Activated CD4-positive, CD25-positive, alpha-beta regulatory T cell (primary cell): ENCODE measurements at regions not wholly inside any gene's neighbourhood (a gene's known extent, or its start where the extent isn't known, plus 50 kb on each side); places are given as distances from the start of the nearest gene placed in this dataset.
"Not testable (repeated sequence)": the region's sequence is repeated elsewhere in the genome, so short reads cannot be mapped to it uniquely, and the experiment has no call there.

Source experiments
- DNase-seq, 4 experiments: peaks; one replicate each; lab custom pipeline; 2025; lab: John Stamatoyannopoulos, UW

DNA sequence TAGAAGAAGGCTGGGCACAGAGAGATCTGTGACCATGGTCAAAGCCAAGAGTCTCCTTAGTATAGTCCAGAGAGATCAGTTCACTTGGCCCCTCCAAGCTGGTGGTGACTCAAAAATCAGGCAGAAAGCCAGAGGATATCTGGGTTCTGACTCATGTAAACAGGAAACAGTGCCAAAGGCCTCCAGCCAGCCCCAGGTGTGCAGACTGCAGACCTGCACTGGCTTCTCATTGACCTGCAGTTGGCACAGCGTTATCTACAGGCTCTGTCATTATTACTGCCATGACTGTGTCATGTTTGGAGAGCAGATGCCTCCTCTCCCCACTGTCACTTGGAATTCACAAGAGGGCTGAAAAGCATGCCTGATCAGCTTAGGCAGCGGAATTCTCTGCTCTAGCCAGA, 295.7 kb upstream of the PRKD1 start:
- DNase-seq = no peak

DNA sequence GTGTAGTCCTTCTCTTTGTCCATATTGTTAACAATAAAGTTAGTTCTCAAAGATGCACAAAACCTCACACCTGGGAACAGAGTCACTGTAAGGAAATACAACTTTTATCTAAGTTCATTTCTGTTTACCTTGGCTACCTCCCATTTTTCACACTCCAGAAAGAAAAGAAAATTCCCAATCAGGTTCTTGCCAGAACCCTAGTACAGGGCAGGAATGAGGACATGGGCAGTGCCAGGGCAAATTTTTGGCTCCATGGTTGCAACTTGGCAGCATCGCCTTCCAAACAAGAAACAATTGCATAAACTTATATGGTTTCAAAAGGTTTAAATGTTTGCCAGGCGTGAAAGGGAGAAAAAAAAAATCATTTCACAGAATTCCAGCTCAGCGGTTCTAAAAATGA, 296.3 kb upstream of the PRKD1 start:
- DNase-seq = no peak

DNA sequence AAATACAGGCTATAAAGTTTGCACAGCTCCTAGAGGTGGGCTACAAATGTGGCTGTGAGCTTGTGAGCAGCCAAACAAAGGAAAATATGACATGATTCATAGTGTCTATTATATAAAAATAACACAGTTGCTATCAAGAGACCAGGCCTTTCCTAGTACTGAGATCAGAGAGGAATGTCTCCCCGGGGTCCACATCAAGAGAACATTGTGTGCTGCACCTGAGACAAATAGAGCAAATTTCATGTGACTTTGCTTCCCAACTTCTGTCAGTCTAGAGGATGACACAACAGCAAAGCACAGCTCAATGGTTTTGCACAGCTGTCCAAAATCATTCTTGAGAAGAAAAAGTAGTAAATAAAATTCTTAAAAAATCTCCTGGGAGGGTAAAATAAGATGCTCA, 297.5 kb upstream of the PRKD1 start:
- DNase-seq = no peak

DNA sequence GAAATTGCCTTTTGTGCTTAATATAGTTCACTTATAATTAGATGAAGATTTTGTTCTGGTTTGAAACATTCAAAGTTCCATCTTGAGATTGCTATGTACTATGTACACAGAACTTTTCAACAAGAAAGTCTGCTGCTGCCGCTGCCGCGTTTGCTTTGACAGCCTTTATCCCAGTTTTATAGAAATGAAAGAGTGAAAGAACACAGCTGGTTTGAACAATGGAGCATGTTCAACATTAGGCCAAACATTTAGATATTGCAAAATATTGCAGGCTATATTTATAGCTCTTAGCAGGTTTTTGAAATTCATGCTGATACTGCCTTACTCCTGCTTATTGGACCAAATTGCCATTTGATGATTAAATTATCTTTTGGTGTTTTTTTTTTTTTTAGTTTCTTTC, 299.8 kb upstream of the PRKD1 start:
- DNase-seq = no peak

DNA sequence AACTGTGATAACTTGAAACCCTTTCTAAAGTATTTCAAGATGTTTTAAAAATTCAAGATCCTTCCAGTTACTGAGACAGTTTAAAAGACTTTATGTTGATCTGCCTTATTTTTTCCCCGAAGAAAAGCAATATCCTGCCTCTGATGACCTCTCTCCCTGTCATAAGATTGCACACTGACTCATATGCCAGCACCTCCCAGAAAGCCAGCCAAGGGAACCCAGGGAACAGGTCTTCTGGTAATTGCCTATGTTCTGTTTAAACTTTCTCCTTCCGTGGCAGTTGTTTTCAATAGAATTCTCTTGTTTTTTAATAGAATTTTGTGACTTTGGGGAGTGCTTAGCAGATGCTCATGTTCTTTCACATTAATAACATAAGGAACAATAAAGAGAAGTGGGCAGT, 300.2 kb upstream of the PRKD1 start:
- DNase-seq = no peak

DNA sequence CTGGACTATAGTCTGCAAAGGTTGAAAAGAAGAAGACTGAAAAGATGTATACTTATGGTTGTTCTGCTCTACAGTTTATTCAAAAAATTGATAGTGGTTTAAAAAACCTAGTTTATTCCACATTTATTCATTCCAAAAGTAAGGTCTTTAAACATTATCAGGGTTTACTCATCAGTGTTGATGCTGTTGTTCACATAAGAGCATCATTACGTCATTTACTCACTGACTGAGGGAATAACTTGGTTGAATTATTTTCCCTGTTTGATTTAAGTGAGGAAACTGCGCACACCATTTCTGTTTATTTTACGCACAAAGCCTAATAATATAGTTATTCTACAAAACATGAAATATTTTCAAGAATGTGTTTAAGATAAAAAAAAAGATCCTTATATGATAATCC, 303.1 kb upstream of the PRKD1 start:
- no peak for DNase-seq

DNA sequence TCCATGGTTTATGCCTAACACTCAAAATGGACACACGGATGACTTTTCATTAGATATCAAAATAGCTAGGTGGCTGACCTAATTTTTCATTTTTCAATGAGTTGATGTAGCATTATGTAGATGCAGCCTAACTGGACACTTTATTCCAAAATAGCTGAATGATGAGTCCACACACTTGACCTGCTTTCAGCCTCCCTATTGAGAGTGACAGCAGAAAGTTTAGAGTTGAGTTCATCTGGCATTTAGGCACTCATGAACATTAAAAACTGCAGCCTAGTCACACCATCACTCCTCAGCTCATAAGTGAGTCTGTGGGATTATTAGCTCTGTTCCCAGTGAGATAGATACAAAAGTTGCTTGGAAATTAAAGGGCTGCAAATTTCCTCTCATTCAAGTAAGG, 307.3 kb upstream of the PRKD1 start:
- DNase-seq = no peak

DNA sequence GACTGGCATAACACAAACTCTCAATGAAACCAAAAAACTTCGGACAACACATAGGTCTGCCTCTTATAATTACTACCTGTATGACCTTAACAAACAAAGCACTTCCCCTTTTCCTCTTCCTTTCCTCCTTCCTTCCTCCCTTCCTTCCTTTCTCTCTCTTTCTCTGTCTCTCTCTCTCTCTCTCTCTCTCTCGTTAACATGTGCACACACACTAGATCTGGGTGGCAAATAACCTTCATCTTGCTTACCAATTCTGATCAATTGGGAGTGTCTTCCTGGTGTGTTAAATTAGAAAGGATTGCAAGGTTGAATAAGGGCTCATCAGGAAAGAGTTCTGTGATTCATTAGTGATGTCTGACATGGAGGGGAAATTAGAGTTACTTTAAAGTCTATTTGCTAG, 307.8 kb upstream of the PRKD1 start:
- DNase-seq = no peak

DNA sequence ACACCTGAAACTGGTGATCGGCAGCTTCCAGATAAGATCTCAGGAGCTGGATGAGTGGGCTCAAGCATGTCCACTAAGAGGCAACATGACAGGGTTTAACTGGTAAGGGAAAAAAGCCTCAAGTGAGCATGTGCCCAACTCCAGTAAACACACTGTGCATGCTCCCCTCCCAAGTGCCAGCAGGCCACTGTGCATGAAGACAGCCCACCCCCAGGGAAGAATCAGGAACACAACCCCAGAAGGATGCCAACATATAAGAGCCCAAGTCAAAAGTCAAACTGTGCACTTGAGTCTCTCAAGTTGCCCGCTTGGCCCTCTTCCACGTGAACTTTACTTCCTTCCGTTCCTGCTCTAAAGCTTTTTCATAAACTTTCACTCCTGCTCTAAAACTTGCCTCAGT, 311.3 kb upstream of the PRKD1 start:
- DNase-seq = no peak

DNA sequence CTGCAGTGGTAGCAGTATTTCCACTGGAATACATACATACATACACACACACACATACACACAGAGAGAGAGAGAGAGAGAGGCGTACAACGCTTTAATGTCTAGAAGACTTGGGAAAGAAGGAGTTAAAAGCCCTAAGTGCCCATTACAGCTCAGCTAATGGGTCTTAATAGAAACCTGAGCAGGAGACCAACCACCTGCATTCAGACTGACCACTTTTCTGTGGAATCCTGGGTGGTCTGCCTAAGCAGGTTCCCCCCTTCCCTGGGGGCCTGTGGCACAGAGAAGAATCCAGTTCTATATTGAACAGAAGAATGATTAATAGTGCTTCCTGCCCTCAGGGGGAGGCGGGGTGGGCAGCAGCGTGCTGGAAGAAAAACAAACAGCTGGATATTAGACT, 312.4 kb upstream of the PRKD1 start:
- DNase-seq = no peak

DNA sequence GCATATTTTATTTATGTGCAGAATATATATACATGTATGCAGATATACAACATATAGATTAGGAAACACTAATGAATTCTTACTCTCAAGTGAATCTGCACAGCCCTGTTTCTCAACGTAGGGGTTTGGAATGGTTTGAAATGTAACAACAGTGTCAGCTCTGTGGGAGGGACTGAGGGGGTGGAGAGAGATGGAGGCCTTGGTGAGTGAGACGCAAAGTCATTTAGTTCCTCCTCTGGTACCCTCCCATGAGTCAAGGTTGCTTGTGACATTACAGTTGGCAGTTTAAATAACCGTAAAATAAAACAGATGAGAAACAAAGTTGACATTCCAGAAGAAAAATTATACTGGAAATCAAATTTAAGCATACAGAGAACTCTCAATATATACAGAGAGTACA, 313.0 kb upstream of the PRKD1 start:
- no peak for DNase-seq

DNA sequence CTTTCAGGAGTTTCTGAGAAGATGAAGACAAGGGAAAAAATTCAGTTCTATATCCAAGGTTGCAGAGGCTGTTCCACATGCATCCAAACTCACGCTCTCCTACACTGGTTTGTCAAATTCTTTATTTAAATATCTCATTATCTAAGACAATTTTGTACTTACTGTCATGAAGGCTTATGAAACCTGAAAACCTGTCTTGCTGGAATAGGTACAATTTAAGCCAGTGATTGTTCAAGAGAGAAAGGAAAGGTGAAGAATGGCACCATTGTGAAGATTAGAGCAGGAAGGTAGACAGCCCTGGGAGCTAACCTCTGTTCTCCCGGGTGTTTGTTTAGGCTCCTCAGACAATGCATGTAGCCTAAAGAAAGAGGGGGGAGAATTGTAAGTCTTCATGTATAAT, 315.1 kb upstream of the PRKD1 start:
- DNase-seq = no peak

DNA sequence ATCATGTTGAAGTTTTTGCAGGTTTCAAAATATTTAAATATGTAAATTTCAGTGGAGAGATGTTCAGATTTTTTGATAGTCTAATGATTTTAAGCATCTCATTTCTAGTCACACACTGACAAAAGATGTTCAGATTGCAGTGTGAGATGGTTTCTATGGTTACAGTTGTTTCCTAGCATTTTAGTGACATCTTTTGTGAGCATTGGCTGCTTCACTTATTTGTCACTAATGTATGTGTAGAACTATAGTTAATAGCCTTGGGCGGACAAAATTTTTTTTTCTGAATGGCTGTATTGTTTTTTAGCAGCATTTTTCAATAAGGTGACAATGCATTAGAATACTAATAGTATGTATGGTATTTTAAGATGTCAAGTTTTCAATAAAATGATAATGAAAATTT, 315.6 kb upstream of the PRKD1 start:
- no peak for DNase-seq

DNA sequence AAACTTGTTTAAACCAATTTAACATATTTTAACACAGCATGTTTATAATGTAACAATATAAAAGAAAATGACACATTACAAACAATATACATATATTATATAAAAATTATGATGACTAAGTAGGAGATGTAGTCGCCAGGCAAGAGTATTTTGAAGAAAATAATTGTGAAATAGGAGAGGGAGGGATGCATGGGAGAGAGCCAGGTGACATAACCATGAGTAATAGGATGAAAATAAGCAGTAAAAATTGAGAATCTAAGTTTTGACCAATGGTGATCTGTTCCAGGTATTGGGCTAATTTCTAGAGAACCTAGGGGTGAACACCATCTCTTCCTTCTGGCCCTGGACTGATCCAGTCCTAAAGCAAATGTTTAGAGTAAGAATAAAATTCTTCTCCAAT, 315.2 kb upstream of the G2E3 start:
- DNase-seq = no peak

DNA sequence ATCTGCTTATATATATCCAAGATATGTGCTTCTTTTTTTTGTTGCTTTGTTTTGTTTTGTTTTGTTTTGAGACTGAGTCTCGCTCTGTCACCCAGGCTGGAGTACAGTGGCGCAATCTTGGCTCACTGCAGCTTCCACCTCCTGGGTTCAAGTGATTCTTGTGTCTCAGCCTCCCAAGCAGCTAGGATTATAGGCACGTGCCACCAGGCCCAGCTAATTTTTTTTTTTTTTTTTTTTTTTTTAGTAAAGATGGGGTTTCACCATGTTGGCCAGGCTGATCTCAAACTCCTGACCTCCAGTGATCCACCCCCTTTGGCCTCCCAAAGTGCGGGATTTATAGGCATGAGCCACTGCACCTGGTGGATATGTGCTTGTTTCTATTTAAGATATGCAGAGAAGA, 314.6 kb upstream of the G2E3 start:
- DNase-seq = not testable (repeated sequence)

DNA sequence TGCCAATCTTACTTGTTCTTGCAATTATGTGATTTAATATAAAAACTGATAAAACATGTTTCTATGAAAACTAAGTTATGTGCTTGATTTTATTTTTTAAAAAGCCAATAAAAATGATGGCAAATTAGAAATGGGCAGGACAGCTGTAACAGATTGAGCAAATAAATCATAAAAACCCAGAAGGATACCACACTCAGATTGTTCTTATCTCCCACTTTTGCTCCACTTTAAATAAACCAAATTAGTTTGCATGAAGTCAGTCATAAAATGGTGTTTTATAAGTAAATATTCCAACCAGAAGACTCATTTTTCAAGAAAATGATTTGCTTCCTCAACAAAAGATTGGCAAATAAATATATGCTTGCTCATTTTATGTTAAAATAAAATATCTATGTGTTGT, 307.9 kb upstream of the G2E3 start:
- DNase-seq = no peak

DNA sequence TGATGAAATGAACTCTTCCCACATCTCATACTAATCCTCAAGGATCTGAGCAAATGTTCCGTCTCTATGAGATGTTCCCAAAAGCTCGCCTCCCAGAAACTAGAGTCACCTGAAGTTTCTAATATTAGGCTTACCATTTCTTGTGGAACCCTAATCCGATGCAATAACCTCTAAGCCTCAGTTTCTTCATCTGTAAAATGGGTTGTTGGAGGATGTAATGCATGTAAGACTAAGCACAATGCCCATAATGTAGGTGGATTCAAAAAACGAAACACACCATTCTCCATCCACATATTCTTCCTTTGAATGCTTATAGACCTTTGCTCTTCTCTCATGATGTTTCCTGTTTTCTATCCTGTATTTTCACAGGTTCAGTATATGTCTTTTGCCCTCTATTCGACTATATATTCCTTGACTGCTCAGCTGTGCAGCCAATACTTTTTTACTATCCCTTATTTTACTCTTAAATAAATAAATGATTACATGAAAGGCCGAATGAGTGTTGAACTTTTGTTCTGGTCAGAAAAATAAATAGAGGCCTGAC, 307.3 kb upstream of the G2E3 start:
- DNase-seq = no peak

DNA sequence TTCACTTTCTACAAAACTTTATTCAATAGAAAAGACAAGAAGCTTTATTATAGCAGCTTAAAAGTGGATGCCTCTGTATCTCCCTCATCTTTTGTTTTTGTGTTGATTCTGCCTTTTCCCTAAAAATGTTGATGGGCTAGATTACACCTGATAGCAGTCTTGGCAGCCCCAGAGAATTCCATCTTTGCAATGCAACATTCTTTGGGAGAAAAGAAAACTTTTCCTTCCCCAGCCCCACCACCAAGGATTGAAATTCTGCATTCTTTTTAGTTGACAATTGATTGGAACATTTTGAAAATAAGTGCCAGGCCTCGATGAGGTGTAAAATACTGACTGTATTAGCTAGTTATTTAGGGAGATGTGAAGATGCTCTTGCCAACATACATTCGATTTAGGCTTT, 306.8 kb upstream of the G2E3 start:
- DNase-seq = no peak

DNA sequence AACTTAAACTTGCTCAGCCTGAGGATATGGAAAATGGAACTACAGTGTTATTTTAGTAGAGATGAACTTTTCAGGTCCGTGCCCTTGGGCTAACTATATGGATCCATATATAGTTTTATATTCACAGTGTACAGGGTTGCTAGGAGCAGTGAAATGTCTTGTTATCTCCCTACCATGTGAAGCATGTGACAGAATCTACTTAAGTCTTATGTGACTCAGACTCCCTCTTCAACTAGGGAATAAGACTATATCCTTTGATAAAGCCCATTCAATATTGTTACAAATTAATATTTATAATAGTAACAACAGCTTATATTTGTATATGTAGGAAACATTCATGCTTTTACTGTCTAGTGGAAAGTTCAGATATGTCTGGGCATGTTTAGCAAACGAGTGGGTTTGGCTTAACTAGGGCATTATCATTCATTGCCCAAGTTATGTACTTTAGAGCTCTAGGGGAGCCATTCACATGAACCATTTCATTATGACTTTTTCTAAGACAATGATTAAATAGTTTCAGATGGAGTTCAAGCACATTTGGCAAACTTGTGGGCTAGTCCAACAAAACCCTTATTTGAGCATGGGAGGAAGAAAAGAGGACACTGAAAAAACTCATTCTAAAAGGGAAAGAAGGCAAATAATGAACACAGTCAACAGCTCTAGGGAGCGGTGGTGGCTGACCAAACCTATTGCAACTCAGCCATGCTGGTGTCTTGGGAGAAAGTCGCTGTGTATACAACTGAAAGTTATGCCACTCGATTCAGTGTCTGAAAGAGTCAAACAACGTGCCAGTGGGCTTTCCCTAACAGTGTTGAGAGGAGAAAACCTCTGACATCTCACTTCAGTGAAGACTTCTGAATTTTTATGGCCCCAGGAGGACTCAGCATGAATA, 305.9 kb upstream of the G2E3 start:
- no peak for DNase-seq

DNA sequence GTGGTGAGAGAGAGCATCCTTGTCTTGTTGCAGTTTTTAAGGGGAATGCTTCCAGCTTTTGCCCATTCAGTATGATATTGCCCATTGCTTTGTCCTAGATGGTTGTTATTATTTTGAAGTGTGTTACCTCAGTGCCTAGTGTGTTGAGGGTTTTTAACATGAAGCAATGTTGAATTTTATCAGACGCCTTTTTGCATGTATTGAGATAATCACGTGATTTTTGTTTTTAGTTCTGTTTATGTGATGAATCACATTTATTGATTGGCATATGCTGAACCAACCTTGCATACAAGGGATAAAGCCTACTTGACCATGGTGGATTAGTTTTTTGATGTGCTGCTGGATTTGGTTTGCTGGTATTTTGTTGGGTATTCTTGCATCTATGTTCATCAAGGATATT, 302.3 kb upstream of the G2E3 start:
- DNase-seq = no peak

DNA sequence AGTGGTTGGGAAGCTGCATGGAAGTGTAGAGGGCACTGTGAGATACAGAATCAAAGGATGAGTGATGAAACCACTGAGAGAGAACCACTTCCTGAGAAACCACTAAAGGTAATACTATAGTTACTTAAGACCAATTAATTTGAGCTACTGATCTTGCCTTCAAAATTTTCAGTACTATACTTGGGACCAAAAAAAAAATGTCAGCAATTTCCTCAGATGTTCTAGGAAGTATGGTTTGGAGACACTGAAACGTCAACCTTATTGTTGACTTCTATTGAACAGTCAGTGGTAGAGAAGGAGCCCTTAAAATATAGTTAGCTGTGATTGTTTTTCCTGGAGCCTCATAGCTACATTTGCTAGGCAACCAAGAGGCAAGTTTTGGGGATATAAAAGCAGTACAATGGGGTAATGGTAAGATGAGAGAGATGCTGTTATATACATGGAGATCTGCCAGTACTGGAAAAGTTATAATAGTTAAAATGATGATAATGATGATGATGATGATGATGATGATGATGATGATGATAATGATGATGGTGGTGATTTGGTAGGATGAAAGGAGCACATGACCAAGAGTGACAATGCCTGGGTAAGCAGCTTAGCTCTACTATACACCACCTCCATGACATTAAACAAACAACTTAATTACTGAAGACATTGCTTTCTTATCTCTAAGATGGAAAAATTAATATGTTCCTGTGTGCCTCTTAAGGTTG, 300.9 kb upstream of the G2E3 start:
- no peak for DNase-seq

DNA sequence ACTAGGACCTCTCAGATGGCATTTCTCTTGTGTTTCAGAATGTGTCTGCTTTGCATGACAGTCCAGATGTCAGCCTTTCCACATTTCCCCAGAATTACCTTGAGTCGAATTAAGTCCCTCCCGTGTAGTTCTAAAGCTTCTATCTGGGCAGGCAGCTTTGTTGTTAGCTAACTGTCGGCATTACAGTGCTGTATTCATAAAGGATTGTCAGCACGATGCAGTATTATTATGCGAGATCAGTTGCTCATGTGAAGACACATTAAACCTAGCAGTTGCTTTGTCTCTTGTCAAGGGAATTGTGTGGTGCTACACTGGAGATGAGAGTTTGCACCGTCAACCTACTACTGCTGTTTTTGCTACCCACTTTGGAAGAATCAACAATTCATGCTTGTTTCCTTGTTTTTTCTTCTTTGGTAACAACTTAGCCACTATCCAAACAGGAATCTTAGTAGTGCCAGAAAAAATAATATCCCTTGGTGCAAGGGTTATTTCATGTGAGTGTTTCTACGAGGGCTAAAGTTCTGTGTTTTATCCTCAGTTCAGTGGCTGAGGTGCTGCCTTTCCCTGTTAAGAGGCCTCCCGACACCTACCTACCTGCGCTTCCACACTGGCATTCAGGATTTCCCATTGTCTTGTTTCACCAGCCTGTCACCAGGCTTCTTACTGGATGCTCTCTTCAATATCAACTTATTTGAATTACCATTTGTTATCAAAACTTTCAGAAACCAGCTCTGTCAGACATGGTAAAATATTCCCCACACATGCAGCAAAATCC, 297.9 kb upstream of the G2E3 start:
- no peak for DNase-seq

DNA sequence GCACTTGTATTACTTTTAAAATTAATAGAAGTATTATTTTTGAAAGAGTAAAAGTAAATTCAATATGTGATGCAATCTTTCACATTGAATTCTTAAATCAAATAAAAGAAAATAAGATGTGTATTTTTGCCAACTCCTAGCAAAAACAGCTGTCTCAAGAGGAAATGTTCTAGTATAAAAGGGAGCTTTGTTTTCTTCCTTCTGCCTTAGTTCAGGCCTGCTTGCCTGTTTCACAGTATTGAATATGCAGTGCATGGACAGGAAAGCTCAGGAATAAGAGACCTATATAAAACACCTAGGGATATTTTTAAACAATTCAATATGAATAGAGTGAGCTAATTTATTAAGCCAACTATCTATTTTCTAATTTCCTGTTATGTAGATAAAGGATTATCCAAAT, 294.8 kb upstream of the G2E3 start:
- DNase-seq = no peak
